ENCODE measurements at regions not wholly inside any gene's neighbourhood (a gene's known extent, or its start where the extent isn't known, plus 50 kb on each side); places are given as distances from the start of the nearest gene placed in this dataset.
"Not testable (repeated sequence)": the region's sequence is repeated elsewhere in the genome, so short reads cannot be mapped to it uniquely, and the experiment has no call there.

- no peak for DNase-seq
These were observed 122.1 kb upstream of the ID2 start for GRCh38 chr2:8559805-8560204.

- DNase-seq: not testable (repeated sequence)
These were observed 120.2 kb upstream of the ID2 start for GRCh38 chr2:8561692-8562091.

- DNase-seq: no peak
These were observed 117.9 kb upstream of the ID2 start for GRCh38 chr2:8563814-8564474.

GRCh38 chr2:8564475-8564874 lies 117.4 kb upstream of the ID2 start:
- no peak for DNase-seq

GRCh38 chr2:8565399-8566154 lies 116.3 kb upstream of the ID2 start:
- DNase-seq: no peak

GRCh38 chr2:8566155-8566670 lies 115.6 kb upstream of the ID2 start:
- no peak for DNase-seq

- no peak for DNase-seq
These were observed 114.9 kb upstream of the ID2 start for GRCh38 chr2:8566774-8567468.

DNA sequence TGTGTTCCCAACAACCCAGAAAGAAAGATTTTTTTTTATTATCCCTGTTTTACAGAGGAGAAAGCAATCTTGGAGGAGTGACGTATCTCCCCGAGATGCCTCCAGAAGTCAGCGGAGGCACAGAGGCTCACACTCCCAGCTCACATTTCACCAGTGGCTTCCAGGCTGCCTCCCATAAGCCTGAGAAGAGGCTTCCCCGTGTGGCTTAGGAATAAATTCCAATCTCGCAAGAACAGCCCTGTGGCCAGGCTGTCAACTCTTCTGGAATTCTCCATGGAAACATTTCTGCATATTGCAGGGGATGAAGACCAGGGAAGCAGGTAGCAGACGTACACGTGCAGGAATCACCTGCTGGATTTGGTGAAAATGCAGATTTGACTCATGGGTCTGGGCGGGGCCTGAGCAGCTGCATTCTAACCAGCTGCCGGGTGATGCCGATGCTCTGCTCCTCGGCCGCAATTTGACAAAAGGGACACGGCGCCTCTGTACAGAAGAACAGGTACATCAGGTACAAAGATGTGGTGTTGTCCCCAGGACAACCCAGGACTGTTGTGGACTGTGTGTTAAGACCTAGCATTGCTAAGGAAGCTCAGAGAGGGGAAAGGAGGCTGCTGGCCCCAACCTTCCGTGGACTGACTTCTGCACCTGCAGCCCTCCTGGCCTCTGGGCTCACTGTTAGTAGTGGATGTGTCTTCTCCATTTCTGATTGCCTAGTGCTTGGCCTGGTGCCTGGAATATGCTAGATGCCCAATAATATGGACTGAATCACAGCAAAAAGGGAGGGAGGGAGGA lies 114.2 kb upstream of the ID2 start:
- DNase-seq: no peak

DNA sequence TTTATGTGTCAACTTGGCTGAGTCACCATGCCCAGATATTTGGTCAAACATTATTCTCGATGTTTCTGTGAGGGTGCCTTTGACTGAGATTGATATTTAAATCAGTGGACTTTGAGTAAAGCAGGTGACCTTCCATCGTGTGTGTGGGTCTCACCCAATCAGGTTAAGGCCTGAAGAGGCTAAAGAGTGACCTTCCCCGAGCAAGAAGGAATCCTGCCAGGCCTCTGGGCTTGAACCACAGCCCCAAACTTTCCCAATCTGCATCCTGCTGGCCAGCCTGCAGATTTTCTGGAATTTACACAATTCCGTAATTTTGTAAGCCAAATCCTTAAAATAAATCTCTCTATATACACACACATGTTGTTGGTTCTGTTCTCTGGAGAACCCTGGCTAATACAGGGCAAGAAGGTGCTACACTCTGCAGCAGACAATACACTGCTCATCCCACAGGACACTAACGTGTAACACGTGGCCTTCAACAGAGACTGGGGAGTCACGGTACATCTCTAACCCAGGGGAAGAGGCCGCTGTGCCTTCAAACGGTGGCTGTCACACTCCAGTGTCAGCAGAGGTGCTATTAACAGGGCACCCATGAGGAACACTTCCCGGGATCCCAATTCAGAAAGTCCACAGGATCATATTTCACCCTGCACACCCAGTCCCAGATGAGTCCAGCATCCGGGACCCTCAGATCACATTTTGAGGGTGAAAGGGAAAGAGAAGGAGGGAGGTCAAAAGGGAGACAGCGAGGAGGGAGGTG lies 113.1 kb upstream of the ID2 start:
- DNase-seq: no peak

GRCh38 chr2:8569332-8569930 lies 112.4 kb upstream of the ID2 start:
- DNase-seq: no peak

DNA sequence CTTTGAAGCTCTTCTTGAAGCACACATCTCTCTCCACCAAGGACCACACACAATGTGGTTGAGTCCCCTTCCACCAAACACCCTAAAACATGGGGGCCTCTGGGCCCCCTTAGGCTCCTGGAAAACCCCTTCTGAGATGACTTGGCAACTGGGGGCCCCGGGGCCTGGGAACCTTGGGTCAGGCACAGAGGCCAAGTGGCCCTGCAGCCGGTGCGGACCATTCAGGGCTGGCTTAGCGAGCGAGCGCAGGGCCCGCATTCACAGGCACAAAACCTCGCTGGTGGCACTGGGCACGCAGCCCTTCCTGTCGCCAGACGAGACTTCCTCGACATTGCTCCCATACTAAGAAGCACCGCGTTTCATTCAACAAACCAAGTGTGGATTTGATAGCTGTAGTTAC lies 111.2 kb upstream of the ID2 start:
- no peak for DNase-seq

- DNase-seq: no peak
These were observed 110.5 kb upstream of the ID2 start for GRCh38 chr2:8571301-8571791.

DNA sequence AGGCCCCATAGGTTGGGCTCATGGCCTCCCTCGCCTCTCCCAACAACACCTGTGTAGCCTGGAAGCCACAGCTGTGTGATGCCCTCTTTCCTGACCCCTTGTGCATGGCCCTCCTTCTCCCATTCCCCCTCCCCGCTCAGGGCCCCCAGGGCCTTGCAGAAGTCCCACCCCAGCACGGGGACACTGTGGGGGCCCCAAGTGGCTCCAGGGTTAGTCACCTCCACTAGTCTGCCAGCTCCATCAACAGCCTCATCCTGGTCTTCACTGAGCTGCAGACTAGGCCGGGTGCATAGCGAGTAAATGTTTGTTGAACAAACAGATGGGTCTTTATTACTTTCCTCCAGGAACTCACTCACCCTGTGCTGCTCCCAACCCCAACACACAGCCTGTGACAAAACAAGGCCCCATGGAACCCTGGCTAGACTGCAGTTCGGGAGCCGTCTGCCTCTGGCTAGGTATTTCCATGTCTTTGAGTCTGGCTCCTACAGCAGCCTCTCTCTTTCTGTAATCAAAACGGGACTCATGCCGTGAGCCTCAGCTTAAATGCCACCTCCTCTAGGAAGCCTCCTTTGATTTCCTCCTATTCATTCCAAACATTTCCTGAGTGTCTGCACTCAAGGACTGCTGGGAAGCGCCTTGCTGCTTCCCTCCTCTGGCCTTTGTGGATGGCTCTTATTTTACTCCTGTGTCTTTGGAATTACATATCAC lies 109.9 kb upstream of the ID2 start:
- no peak for DNase-seq

DNA sequence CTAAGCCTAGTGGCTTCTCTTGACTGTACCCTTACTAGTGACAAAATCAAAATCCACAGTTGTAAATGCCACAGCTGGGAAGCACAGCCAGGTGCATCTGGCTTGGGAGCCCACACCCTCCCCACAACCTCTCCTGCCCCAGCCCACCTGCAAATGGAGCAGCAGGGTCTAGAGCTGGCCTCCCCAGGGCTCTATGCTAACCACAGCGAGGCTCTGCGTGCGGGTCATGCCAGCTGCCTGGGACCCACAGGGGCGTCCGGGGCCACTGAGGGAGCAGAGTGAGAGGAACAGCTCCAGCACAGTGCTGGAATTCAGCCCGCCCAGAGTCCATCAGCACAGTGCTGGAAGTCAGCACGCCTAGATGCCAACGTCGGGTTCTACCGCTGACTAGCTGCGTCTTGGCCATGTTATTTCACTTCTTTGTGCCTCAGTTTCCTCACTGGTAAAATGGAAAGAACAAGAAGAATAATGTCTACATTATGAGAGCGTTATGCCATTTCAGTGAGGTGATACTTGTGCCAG lies 109.1 kb upstream of the ID2 start:
- DNase-seq: no peak

DNA sequence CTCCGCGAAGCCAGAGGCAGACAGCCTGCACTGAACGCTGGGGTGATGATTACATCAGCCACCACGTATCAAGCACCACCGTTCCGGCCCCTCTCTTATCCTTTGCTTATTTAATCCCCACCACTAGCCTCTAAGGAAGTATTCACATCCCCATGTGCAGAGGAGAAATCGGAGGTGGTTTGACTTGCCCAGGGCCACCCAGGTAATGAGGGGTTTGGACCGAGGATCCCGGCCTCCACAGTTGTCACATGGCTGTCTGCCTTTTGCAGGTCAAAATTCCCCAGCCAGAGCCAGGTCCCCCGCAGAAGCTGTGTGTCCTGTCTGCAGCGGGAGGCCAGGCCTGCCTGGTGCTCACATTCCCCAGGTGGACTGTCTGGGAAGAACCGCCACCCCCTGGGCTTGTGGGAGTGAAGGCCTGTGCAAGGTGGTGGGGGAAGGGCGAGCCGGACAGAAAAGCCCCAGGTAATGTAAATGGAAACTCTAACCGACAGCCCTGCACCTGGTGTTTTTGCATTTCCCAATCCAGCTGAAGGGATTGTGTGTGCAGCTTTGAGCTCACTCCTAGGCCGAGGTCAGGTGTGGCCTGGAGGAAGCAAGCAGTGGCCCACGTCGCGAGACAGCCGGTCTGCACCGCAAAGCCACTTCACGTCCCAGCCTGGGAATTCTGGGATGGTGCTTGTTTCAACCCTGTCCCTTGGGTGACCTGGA lies 108.5 kb upstream of the ID2 start:
- no peak for DNase-seq

GRCh38 chr2:8573942-8574195 lies 108.0 kb upstream of the ID2 start:
- DNase-seq: no peak

DNA sequence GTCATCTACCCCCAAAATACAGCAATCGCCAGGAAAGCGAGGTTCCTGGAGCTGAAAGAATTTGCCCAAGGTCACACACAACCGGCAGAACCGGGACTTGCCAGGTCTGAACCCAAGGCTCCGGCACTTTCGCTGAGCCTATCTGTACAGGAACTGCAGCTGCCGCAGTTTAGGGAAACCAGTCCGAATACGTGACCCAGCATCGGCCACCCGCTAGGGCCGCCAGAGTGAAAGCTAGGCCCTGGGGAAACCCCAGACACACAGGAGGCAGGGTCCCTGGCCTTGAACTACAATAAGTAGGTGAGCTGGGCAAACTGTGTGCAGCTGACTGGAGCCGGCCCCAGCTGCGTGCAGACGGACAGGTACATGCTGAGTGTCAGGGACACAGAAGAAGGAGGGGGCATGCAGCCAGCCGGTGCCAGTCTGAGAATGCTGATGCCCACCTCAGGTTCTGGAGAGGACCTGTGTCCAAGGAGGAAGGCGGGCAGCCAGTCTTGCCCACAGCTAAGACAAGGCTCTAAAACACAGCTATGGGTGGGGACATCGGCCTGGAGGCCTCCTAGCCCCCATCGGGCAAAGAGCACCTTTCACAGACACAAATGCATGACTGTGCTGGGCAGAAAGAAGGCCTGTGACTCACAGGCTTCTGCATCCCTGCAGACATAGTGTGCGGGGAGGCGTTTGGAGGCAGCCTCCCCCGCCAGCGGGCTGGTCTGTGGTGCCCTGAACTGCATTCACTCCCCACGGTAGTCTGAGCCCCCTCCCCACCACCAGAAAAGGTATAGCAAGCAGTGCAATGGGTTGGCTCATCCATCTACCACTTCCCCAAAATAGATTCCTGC lies 107.4 kb upstream of the ID2 start:
- DNase-seq: no peak

GRCh38 chr2:8575038-8575833 lies 106.6 kb upstream of the ID2 start:
- DNase-seq: peak; percentile 32
